Neural progenitor cell (in vitro differentiated cells): ENCODE measurements at regions not wholly inside any gene's neighbourhood (a gene's known extent, or its start where the extent isn't known, plus 50 kb on each side); places are given as distances from the start of the nearest gene placed in this dataset.

Experiments
- EZH2 ChIP-seq: fragments of 200-600 bp; sonication (generic); IDR thresholded peaks from 2 replicates; pipeline ENCODE4 v1.6.1; 2017; ENCODE audit warnings: antibody characterized with exemption, mild to moderate bottlenecking, moderate library complexity
- TF ChIP-seq, protein P1 (sequence below): fragments of 200-600 bp; sonication (generic); IDR thresholded peaks from 2 replicates; pipeline ENCODE4 v1.5.1; 2017; ENCODE audit warnings: antibody characterized with exemption, mild to moderate bottlenecking

DNA sequence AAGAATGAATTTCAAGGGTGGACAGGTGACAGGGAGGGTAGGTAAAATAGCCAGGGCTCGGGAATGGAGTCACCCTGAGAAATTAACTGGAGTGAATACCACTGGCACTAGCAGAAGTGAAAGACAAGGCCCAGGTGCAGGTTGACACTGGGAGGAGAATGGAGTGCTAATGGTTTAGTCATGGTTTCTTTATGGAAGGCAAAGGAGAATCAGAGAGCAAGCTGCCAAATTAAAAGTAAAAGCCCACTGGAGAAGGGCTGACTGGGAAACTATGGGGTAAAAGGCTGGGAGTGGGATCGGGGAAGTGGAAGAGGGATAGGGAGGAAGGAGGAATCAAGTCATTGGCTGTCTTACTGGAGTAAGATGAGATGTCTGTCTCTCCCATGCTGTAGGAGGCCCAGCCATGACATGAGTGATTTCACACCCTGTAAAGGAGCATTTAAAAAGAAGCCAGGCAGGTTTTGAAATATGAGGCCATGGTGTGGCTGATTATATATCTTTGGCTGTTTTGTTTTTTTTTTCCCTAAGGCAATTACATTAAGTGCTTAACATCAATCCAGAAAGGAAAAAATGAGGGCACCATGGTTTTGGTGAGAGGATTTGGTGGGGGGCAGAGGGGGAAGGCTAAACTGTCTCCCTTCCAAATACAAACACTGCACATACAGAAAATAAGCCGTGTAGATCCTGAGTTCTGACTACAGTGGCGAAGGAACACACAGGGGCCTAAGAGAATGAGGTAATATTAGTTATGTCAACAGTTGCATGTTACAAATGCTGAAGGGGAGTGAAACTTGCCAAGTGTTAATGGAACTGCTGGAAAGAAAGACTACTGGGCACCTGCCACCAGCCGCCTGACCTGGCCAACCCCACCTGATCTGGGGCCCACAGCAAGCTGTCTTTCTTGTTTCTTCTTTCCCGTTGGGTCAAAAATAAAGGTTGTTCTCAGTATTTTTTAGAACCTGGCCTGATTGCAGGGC lies 183.5 kb upstream of the TSC22D1 start:
- TF ChIP-seq, protein P1, sequence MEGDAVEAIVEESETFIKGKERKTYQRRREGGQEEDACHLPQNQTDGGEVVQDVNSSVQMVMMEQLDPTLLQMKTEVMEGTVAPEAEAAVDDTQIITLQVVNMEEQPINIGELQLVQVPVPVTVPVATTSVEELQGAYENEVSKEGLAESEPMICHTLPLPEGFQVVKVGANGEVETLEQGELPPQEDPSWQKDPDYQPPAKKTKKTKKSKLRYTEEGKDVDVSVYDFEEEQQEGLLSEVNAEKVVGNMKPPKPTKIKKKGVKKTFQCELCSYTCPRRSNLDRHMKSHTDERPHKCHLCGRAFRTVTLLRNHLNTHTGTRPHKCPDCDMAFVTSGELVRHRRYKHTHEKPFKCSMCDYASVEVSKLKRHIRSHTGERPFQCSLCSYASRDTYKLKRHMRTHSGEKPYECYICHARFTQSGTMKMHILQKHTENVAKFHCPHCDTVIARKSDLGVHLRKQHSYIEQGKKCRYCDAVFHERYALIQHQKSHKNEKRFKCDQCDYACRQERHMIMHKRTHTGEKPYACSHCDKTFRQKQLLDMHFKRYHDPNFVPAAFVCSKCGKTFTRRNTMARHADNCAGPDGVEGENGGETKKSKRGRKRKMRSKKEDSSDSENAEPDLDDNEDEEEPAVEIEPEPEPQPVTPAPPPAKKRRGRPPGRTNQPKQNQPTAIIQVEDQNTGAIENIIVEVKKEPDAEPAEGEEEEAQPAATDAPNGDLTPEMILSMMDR, result no peak
- TF ChIP-seq EZH2, result no peak
